Right lobe of liver (tissue), 4 donors: ENCODE measurements at regions not wholly inside any gene's neighbourhood (a gene's known extent, or its start where the extent isn't known, plus 50 kb on each side); places are given as distances from the start of the nearest gene placed in this dataset.

Experiments used
- POLR2A ChIP-seq: fragments of 450-650 bp; IDR thresholded peaks from one replicate; pipeline ENCODE4 v1.6.1; 2017; ENCODE audit warnings: antibody characterized with exemption, mild to moderate bottlenecking
- TF ChIP-seq, protein P1 (sequence below), 4 donors: fragments of 200-600 bp in 3 of 4; fragments of 450-650 bp in 1 of 4; IDR thresholded peaks; one replicate each; pipeline versions ENCODE4 v1.5.1 to v1.8.0; 2016 to 2022; ENCODE audit warnings: antibody characterized with exemption in 4 of 4, mild to moderate bottlenecking in 2 of 4
- donor health status: DM: no; HTN: no; CAD: no.
- donor health status: DM: no; HTN: no; CAD: no.
- donor health status: DM: no; HTN: yes; CAD: no.

DNA sequence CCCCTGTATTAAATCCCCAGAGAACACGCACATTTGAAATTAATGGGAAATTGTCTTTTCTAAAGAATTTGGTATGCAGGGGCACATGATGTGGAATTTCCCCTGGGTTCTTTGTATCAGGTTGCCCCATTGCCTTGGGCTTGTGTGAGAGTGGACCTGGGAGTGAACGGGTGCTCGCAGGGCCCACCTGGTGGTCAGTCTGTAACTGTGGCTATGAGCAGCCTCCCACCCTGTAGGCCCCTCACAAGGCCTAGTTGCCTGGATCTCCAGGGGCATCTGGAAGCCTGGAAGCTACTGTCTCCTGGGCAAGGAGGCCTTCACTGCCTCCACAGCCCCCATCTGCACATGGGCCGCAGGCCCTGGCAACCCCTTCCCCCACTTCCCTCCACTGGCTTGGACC lies 96.7 kb downstream of the SLC25A47 start:
- TF ChIP-seq, protein P1, sequence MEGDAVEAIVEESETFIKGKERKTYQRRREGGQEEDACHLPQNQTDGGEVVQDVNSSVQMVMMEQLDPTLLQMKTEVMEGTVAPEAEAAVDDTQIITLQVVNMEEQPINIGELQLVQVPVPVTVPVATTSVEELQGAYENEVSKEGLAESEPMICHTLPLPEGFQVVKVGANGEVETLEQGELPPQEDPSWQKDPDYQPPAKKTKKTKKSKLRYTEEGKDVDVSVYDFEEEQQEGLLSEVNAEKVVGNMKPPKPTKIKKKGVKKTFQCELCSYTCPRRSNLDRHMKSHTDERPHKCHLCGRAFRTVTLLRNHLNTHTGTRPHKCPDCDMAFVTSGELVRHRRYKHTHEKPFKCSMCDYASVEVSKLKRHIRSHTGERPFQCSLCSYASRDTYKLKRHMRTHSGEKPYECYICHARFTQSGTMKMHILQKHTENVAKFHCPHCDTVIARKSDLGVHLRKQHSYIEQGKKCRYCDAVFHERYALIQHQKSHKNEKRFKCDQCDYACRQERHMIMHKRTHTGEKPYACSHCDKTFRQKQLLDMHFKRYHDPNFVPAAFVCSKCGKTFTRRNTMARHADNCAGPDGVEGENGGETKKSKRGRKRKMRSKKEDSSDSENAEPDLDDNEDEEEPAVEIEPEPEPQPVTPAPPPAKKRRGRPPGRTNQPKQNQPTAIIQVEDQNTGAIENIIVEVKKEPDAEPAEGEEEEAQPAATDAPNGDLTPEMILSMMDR (IDR thresholded peaks at IDR 0.05), result no peak
- TF ChIP-seq POLR2A, result no peak
